SU-DHL-6 (cell line): ENCODE measurements at regions not wholly inside any gene's neighbourhood (a gene's known extent, or its start where the extent isn't known, plus 50 kb on each side); places are given as distances from the start of the nearest gene placed in this dataset.

Experiments used
- H2AFZ ChIP-seq: fragments of 200-600 bp; sonication (generic); 2 replicates; pipeline ENCODE4 v1.6.1; 2014; ENCODE audit warnings: low read depth, mild to moderate bottlenecking, moderate library complexity, mixed read lengths, antibody characterized with exemption, low read length; ENCODE audit not compliant: severe bottlenecking
- H3F3A ChIP-seq: fragments of 200-600 bp; shearing (Covaris generic); 2 replicates; pipeline ENCODE4 v1.6.0; 2016; ENCODE audit warnings: antibody characterized with exemption, mild to moderate bottlenecking; ENCODE audit not compliant: insufficient read depth
- H3K27ac ChIP-seq: fragments of 200-600 bp; sonication (generic); 2 replicates; pipeline ENCODE4 v1.5.1; 2016; ENCODE audit warnings: low read depth, mild to moderate bottlenecking, low read length, moderate library complexity, mixed read lengths
- H3K27me3 ChIP-seq: fragments of 200-600 bp; sonication (generic), shearing (Covaris generic); 2 replicates; pipeline ENCODE4 v1.6.0; 2014; ENCODE audit warnings: mild to moderate bottlenecking, low read length
- H3K36me3 ChIP-seq: fragments of 200-600 bp; sonication (generic); 2 replicates; pipeline ENCODE4 v1.6.1; 2014; ENCODE audit warnings: mild to moderate bottlenecking, low read length, mixed read lengths
- H3K4me2 ChIP-seq: fragments of 300-600, 200-600 bp; shearing (Covaris generic), sonication (generic); 2 replicates; pipeline ENCODE4 v1.6.0; 2014; ENCODE audit warnings: low read length, low read depth, mild to moderate bottlenecking; ENCODE audit not compliant: poor library complexity, severe bottlenecking
- H3K4me3 ChIP-seq: fragments of 200-600 bp; sonication (generic); 2 replicates; pipeline ENCODE4 v1.5.1; 2014; ENCODE audit warnings: antibody characterized with exemption, low read length, mild to moderate bottlenecking, mixed read lengths; ENCODE audit not compliant: insufficient read depth, poor library complexity, severe bottlenecking
- H3K79me2 ChIP-seq: fragments of 200-600 bp; sonication (generic); 2 replicates; pipeline ENCODE4 v1.6.1; 2014; ENCODE audit warnings: mild to moderate bottlenecking, low read length, moderate library complexity; ENCODE audit not compliant: insufficient read depth
- H3K9ac ChIP-seq: fragments of 200-600 bp; sonication (generic); 2 replicates; pipeline ENCODE4 v1.7.0; 2014; ENCODE audit warnings: mild to moderate bottlenecking, low read length
- H3K9me2 ChIP-seq: fragments of 200-600 bp; sonication (generic); replicated peaks from 2 replicates; pipeline ENCODE4 v1.6.1; 2014; ENCODE audit warnings: low read length; ENCODE audit not compliant: insufficient read depth
- H3K9me3 ChIP-seq: fragments of 200-600 bp; sonication (generic); 2 replicates; pipeline ENCODE4 v1.6.1; 2014; ENCODE audit warnings: low read length, mixed read lengths; ENCODE audit not compliant: insufficient read depth
- H4K20me1 ChIP-seq: fragments of 200-600 bp; sonication (generic); 2 replicates; pipeline ENCODE4 v1.6.1; 2014; ENCODE audit warnings: low read depth, mild to moderate bottlenecking, antibody characterized with exemption, low read length, moderate library complexity, mixed read lengths
- EZH2phosphoT487 ChIP-seq: fragments of 200-600 bp; sonication (generic), shearing (Covaris generic); conservative IDR thresholded peaks from 2 replicates; pipeline ENCODE4 v1.6.1; 2018; ENCODE audit warnings: mild to moderate bottlenecking, antibody characterized with exemption, low read length, moderate library complexity, mixed read lengths
- TF ChIP-seq, protein P1 (sequence below): fragments of 200-600 bp; sonication (generic); IDR thresholded peaks from one replicate; pipeline ENCODE4 v1.5.1; 2017; ENCODE audit warnings: antibody characterized with exemption, mild to moderate bottlenecking, low read length, moderate library complexity; ENCODE audit not compliant: insufficient read depth, poor library complexity, severe bottlenecking

DNA sequence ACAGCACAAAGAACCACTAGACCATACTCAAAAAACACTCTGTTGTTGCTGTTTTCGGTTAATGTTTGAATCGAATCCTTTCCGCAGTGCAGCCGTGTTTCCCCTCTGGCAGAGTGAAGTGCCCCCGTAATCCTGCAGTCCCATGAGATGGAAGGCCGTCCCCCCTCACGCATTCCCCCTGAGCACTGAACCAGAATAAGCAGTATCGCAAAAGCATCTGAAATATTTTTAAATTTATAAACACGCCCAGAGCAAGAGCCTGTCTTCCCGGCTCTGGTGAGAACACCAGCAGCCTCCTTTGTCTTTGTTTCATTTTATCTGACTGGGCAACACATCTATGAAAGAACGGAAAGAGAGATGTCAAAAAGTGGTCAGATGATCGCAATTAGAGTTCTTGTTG, 121.0 kb upstream of the ADAMTS18 start:
- H3K27ac ChIP-seq: no peak overlapping the region
- no peak overlapping the region for H3K4me3 ChIP-seq
- no peak overlapping the region for H3K4me2 ChIP-seq
- H3K9me2 ChIP-seq: no peaks in the 10 kb centered on the region
- TF ChIP-seq EZH2phosphoT487: no peak
- TF ChIP-seq, protein P1, sequence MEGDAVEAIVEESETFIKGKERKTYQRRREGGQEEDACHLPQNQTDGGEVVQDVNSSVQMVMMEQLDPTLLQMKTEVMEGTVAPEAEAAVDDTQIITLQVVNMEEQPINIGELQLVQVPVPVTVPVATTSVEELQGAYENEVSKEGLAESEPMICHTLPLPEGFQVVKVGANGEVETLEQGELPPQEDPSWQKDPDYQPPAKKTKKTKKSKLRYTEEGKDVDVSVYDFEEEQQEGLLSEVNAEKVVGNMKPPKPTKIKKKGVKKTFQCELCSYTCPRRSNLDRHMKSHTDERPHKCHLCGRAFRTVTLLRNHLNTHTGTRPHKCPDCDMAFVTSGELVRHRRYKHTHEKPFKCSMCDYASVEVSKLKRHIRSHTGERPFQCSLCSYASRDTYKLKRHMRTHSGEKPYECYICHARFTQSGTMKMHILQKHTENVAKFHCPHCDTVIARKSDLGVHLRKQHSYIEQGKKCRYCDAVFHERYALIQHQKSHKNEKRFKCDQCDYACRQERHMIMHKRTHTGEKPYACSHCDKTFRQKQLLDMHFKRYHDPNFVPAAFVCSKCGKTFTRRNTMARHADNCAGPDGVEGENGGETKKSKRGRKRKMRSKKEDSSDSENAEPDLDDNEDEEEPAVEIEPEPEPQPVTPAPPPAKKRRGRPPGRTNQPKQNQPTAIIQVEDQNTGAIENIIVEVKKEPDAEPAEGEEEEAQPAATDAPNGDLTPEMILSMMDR: no peak
- no peak overlapping the region for H2AFZ ChIP-seq
- H3K36me3 ChIP-seq: no peaks in the 10 kb centered on the region
- no peaks in the 10 kb centered on the region for H3K27me3 ChIP-seq
- no peaks in the 10 kb centered on the region for H3F3A ChIP-seq
- H4K20me1 ChIP-seq: no peaks in the 10 kb centered on the region
- no peaks in the 10 kb centered on the region for H3K9me3 ChIP-seq
- no peaks in the 10 kb centered on the region for H3K79me2 ChIP-seq
- H3K9ac ChIP-seq: no peak overlapping the region

GRCh38 chr16:77556201-77556873, 121.5 kb upstream of the ADAMTS18 start:
- H3F3A ChIP-seq: no peaks in the 10 kb centered on the region
- no peaks in the 10 kb centered on the region for H4K20me1 ChIP-seq
- H3K27ac ChIP-seq: no peak overlapping the region
- TF ChIP-seq EZH2phosphoT487: no peak
- TF ChIP-seq, protein P1: no peak
- no peak overlapping the region for H3K4me2 ChIP-seq
- no peaks in the 10 kb centered on the region for H3K27me3 ChIP-seq
- no peaks in the 10 kb centered on the region for H3K9me3 ChIP-seq
- H3K79me2 ChIP-seq: no peaks in the 10 kb centered on the region
- H3K4me3 ChIP-seq: no peak overlapping the region
- H3K9me2 ChIP-seq: no peaks in the 10 kb centered on the region
- H3K36me3 ChIP-seq: no peaks in the 10 kb centered on the region
- no peak overlapping the region for H2AFZ ChIP-seq
- H3K9ac ChIP-seq: no peak overlapping the region

DNA sequence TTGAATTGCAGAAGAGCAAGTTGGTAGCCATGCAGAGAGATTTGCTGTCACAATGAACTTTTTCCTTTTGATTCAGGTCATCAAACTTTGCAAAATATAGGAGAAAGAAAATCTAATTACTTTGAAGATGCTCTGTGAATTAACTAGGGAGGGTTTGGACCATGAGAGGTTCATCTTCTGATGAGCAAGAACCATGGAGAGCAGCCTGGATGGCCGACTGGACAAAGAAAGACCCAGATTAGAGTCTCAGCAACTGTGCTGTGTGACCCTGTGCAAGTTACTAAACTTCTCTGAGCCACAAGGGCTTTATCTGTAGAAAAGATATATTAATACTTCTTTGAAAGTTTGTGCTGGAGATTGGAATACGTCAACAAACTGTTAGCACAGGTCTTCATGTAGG, 122.6 kb upstream of the ADAMTS18 start:
- Histone ChIP-seq H4K20me1 (no peaks in the 10 kb centered on the region), H3K36me3 (no peaks in the 10 kb centered on the region), H3K4me3 (no peak overlapping the region), H3K4me2 (no peak overlapping the region), H3K79me2 (no peaks in the 10 kb centered on the region), H2AFZ (no peak overlapping the region), H3K27me3 (no peaks in the 10 kb centered on the region), H3K9me3 (no peaks in the 10 kb centered on the region), H3K27ac (no peak overlapping the region), H3K9me2 (no peaks in the 10 kb centered on the region), H3F3A (no peaks in the 10 kb centered on the region), H3K9ac (no peak overlapping the region)
- TF ChIP-seq EZH2phosphoT487: no peak
- TF ChIP-seq, protein P1: no peak
